Epithelial cell of prostate (primary cell): ENCODE measurements at regions not wholly inside any gene's neighbourhood (a gene's known extent, or its start where the extent isn't known, plus 50 kb on each side); places are given as distances from the start of the nearest gene placed in this dataset.

Experiments used
- DNase-seq: peaks from one replicate; pipeline ENCODE4 v3.0.0-alpha.2; 2011; ENCODE audit warnings: low read depth, low spot score
- H3K27ac ChIP-seq: fragments of 450-650 bp; 2 replicates; pipeline ENCODE4 v1.5.1; 2017; ENCODE audit warnings: mild to moderate bottlenecking

DNA sequence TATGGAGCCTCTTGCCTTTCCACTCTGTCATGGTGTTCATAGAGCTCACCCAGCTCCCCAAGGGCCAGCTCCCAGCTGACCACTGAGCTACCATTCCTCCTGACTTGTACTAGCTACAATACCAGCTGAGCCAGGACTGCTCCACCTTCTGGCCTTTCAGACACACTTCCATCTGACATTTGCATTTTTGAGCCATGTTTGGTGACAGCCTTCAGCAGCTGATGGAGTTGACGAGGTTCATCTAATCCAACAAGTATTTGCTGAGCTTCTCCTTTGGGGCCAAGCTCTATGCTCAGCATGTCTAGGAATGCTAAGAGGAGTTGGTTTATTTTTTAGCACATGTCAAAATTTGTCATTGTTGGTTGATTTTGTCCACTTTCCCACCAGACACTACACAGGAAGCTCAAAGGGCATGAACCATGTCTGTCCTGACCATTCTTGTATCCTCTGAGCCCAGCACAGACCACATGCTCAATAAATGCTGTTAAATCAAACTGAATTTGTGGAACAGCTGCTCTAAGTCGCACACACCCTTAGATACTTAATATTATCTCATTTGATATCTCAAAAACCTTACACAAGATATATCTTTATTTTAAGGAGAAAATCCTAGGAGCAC, 142.6 kb upstream of the PPARGC1A start:
- H3K27ac ChIP-seq, result no peak overlapping the region
- DNase-seq, result no peak

DNA sequence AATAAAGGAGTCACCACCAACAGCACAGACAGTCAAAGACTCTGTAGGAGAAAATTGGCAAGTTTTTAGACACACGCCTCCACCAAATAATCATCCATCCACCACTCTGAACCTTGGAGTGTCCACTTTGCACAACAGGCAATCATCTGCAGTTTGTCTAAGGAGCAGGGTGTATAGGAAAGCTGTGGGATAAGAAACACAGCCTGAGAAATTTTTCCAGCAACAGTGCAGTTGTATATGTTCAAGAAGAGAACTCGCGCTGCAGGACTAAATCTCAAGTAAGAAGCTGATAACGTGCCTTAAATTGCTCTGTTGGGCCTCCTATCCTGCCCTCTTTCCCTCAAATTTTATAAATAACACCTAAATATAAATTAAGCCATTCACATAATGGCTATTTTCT, 136.7 kb upstream of the PPARGC1A start:
- no peak for DNase-seq
- no peak overlapping the region for H3K27ac ChIP-seq

DNA sequence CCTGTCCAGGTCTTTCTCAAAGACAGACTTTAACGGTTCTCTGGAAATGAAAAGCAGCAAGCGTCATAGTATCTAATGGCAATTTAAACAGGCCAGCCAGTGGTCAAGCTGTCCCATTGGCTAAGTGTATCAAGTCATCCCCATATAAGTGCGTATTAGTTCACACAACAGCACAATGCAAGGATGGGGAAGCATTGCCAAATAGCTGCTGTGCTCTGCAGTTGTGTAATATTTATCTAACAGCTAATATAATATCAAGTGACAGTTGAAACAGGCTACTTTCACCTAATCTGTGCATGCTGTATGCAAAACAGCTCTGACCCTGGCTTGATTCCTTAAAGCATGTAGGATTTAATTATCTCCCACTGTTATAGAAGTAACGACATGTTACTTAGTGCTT, 134.8 kb upstream of the PPARGC1A start:
- no peak for DNase-seq

DNA sequence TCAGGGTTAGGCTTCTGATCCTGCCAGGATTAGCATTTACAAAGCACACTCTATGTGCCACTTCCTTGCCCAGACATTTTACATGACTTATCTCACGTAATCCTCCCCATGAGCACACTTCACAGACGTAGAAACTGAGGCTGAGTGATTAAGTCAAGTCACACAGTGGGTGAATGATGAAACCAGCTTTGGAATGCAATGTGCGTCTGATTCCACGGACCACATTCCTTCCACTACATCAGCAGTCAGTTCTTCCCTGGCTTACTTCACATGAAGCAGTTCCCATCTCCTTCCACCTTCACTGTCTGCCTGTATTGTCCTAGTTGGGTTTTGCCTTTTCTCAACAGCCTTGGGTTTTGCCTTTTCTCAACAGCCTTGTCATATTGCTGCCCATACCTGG, 134.3 kb upstream of the PPARGC1A start:
- DNase-seq, result no peak
- no peak overlapping the region for H3K27ac ChIP-seq

More for the DNA sequence above, 134.8 kb upstream of the PPARGC1A start:
- H3K27ac ChIP-seq, result no peak overlapping the region

DNA sequence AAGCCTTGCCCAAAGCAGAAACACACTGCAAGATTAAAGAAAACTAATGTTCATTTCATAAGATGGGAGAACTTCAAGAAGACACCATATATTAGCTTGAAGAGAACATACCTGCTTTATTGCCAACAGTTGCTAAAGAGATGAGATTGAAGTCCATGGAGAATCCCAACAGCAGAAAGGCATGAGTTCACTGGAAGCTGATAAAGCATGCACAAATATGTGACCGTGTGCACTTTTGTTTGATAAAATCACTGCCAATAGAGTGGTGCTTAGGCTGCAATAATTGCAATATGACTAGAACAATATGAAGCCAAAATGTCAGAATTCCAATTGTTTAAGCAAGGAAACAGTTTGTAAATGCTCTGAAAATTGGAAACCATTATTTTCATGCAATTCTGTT, 125.9 kb upstream of the PPARGC1A start:
- no peak for DNase-seq
- H3K27ac ChIP-seq, result no peak overlapping the region

DNA sequence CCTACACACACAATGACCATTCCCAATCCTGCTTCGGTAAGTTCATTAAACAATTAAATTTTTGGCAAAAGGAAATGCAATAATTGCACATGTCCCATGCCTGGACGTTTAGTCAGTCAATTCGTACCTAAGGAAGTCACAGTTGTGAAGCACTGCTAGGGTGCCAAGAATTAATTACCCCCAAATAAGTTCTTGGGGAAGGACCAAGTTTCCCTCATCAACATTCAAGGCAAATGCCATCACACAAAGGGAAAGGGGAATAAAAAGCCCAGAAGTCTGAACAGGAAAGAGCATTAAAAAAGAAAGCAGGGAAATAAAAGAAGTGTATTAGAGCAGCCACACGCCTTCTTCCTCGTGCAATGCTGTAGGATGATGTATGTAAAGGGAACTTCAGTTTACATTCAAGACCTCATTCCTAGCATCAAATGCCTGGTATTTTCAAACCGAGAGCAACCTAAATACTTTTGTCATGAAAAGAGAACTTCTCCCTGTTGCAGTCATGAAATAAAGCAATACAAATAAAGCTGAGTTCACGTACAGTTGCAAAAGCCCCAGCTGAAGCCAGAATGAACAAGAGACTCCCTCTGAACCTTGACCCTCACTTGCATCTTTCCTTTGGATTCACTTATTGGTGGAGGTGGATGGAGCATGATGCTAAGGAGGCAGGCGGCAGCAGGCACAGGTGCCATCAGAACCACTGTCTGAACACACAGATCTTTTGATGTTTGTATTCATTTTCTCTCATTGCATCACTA, 124.0 kb upstream of the PPARGC1A start:
- DNase-seq, result no peak
- H3K27ac ChIP-seq, result no peak overlapping the region

DNA sequence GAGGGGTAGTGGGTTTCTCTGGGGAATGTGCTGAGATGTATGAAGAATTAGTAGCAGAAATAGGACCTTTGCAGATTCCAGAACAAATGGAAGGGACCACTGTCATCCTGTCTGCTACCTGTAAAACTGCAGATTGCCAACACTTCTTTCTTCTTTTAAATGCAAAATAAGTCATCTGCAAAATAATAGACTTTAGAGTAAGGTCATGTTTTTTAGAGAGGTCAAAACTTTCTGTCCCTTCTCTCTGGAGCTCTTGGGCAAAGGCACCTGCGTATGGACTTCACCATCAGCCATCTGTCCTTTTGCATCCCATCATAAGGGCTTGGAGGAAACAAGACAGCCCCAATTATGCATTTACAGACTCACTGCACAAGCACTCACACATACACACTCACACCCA, 121.1 kb upstream of the PPARGC1A start:
- H3K27ac ChIP-seq, result no peak overlapping the region
- no peak for DNase-seq

DNA sequence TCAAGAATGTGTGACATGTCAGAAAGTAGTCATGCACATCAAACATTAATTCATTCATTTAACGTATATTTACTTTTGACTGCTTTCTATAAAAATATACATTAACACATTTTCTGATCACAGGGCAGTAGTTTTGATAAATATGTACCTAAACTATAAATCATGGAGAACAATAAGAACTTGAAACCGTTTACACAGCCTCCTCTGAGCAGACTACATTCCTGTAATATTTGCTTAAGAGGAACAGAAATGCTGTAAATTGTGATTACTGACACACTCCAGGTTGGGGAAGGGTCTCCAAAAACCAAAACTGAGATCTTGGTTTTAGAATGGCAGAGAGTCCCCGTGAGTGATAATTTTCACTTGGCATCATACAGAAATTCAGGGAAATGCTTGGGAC, 120.7 kb upstream of the PPARGC1A start:
- H3K27ac ChIP-seq, result no peak overlapping the region
- DNase-seq, result no peak

DNA sequence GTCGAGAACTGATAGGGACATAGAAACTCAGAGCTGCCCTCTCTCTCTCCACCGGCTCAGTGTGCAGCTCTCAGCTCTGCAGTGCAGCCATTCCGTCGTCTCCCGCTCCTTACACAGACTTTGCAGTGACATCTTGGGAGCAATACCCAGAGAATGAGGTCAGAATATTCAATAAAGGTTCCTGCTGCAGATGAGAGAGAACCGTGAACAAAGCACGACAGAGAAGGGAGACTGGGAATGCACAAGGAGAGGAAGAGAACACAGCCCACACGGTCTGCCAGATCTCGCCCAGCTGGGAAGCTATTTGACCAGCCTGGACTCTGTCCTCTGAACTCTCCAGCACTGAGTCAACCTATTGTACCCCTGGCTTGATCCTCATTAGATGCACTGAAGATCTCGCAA, 118.0 kb upstream of the PPARGC1A start:
- H3K27ac ChIP-seq, result no peak overlapping the region
- DNase-seq, result no peak

DNA sequence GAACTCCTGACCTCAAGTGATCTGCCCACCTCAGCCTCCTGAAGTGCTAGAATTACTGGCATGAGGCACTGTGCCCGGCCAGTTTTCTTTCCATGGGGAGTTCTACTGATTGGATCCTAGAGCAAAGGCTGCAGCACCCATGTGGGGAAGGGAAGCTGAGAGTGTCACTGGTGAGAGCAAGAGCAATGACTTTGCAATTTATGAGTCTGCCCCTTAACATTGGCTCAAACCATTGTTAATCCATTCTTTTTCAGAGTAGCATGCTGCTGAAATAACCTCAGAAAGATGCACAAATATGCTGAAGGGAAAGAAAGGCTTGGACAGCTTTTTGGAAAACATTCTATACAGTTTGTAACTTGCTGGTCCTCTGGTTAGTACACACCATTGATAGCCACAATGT, 116.4 kb upstream of the PPARGC1A start:
- no peak overlapping the region for H3K27ac ChIP-seq

DNA sequence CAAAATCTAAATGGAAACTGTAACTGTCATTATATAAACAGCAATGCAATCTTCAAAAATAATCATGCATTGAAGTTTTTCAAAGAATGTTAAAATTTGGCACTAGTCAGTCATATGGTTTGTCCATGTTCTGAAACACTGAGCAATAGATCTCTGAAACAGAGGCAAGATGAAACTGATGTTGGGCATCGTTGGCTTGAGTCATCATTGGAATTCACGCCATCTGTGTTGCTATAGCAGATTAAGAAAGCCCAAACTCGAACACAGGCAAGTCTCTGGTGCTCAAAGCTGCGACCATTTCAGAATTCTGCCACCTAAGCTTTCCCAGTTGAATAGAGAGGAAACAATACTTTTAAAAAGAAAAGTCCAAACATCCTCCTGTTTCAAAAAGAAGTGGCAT, 114.1 kb upstream of the PPARGC1A start:
- H3K27ac ChIP-seq, result no peak overlapping the region
- DNase-seq, result no peak

More for the DNA sequence above, 116.4 kb upstream of the PPARGC1A start:
- no peak for DNase-seq

DNA sequence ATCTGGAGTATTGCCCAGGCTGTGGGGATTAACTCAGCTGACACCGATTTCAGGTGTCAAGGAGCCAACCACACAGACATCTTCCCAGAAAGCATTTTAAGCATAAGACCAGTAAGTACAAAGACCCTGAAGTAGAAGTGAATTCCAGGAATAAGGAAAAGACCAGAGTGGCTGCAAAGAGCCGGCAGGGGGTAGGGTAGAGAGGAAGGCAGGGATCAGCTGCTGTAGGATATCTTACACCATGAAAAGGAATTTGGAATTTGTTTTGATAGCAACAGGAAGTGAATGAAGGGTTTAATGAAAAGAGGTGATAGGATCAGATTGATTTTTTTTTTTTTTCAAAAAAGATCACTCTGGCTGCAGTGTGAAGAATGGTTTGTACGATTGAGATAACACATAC, 113.6 kb upstream of the PPARGC1A start:
- no peak for DNase-seq
- no peak overlapping the region for H3K27ac ChIP-seq

DNA sequence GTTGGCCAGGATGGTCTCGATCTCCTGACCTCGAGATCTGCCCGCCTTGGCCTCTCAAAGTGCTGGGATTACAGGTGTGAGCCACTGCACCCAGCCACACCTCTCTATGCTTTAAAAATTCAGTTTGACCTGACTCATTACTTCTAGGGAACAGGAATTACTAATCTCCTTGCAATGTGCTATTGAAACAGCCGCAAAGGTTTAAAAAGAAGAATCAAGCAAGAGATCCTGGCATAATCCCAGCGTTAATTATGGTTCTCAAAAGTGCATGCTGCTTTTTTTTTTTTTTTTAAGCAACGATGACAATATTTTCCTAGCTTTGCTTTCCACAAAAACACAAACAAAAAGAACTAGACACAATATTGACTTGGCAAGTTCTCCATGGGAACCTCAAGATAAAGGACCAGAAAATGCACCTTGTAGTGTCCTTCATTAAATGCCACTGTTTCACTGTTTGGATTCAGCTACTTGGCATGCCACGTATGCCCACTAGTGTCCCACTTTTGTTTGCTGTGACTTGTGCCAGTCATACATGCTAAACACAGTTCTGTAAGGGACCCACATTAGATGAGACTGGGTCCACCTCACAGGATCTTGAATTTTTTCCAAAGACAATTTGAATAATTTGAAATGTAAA, 112.6 kb upstream of the PPARGC1A start:
- DNase-seq, result no peak
- H3K27ac ChIP-seq, result no peak overlapping the region

DNA sequence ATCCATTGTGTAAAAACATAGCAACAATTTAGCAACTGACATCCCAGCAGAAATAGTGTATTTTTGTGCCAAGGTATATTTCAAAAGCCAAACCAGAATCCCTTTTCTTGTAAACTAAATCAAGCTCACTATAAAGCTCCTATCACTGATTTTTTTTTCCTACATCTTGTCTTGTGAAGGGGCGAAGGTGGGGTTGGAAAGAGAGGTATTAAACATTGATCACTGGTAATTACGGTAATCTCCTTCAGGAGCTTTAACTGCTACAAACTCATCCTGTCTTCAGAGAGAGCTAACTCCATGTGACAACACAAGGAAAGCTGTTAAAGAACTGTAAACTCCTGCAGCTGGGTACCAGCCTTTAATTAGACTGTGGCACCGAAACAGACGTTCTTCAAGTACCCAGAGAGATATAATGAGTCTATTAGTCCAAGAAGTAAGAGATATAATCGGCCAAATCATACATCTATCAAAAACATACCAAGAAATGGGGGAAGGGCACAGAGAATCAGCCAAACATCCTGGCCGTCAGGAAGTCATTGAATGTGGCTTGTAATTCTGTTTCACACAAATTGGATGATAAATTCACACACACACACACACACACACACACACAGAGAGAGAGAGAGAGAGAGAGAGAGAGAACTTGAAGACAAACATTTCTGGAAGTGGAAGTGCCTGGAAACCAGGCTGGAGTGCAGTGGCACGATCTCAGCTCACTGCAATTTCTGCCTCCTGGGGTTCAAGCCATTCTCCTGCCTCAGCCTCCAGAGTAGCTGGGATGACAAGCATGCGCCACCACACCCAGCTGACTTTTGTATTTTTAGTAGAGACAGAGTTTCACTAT, 111.9 kb upstream of the PPARGC1A start:
- no peak overlapping the region for H3K27ac ChIP-seq

DNA sequence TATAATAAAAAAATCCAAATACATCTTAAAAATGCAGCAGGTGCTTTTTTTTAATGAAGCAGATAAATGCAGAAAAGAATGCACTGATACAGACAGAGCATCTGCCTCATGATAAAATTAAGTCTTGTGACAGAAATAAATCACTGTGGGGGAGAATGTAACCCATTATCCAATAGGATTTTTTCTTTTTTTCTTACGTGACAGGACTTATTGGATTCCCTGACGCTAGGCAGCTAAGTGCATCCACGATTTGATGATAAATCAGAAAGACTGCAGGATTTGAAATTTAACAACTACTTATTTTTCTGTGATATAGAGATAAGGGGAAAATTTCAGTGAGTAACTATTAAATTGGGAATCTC, 110.6 kb upstream of the PPARGC1A start:
- DNase-seq, result no peak
- H3K27ac ChIP-seq, result no peak overlapping the region

More for the DNA sequence above, 111.9 kb upstream of the PPARGC1A start:
- DNase-seq, result no peak

DNA sequence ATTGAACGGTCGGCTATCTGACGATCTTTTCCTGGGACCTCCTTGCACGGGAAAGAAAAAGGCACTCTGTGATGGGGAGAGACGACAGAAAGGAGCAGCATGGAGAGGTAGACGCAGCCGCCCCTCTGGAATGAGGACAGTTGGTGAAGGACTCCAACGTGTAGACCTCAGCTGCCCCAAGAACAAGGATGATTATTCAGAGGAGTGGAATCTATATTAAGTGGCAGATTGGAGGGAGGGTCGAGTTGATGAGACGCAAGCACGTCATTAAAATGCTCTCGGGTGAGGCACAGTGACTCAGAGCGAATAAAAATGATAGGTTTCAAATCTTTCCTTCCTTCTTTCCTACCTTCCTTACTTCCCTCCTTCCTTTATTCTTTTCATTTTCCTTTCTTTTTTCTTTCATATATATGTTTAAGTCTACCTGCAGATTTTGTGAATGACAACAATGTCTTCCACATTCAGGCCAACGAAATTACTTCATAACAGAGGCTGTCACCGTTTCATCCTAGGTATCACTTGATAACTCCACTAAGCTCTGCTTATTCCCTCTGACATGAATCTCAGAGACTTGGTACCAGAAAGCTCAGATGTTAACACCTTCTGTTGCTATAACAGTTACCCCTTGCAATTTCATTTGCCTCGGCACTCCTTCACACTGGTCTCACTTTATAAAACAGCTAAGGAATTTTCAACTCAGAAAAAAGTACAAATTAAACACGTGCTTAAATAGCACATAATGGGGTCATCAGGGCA, 110.0 kb upstream of the PPARGC1A start:
- no peak for DNase-seq
- no peak overlapping the region for H3K27ac ChIP-seq

DNA sequence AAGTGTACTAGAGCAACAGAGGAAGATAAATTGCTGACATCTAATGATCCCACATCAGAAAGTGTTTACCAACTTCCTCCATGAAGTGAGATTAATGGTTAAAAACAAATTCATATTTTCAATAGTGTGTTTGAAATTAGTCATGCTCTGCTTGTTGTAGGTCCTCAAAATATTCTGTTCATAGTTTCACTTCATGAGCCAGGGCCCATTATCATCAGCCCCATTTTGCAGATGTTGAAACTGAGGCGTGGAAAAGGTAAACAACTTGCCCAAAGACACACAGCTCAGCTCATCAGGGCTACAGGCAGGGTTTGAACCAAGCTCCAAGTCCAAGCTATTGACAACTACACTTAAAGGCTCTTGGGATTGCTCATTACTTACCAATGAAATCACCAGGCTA, 103.5 kb upstream of the PPARGC1A start:
- H3K27ac ChIP-seq, result no peak overlapping the region
- DNase-seq, result no peak

DNA sequence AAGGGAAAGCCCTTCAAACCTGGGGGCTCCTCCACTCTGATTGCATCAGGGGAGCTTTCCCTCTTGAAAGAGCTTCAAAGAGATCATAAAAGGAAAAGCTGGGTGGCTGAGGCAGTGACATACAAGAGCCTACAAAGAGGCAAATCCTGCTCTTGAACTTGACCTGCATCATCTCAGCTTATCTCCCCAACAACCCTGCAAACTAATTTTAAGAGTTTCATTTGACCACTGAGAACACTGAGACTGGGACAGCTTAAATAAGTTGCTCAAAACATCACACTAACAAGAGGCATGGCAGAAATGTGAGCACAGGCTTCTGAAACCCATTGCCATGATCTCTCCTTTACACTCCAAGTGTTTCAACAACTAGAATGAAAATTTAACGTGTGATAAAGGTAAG, 101.6 kb upstream of the PPARGC1A start:
- DNase-seq, result no peak
- H3K27ac ChIP-seq, result no peak overlapping the region

DNA sequence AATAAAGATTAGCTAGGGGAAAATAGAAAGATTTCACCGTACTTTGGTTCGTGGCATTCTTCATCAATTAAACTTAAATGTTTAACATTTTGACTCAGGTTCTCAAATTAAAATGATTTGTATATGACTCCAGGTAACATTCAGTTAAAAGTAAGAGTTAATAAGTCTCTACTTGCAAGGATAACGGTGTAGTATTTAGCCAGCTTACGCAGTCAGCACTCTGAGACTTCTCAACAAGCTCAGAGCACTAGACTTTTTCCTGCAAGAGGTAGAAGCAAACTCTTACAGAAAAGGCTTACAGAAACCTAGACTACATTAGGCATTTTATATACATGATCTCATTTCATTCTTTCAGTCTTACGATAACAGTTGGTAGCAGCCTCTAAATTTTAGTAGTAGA, 96.4 kb upstream of the PPARGC1A start:
- no peak overlapping the region for H3K27ac ChIP-seq
- DNase-seq, result no peak

DNA sequence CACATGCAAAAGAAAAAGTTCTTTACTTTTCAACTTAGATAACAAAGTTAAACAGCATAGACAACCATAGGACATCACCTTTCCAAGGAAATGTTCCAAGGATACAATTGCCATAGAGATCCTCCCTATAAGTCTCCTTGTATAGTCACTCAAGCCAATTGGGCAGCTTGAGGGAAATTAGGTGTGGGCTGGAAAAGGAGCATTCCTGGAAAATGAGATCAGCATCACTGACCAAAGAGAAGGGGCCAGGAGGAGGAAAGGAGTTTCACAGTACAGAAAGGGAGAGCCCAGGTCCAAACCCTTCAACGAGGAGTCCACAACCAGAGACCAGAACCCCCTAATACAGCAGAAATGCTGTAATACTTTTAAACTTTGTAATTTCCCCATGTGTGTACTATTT, 91.5 kb upstream of the PPARGC1A start:
- no peak overlapping the region for H3K27ac ChIP-seq

More for the DNA sequence above, 91.5 kb upstream of the PPARGC1A start:
- no peak for DNase-seq
